ENCODE measurements at regions not wholly inside any gene's neighbourhood (a gene's known extent, or its start where the extent isn't known, plus 50 kb on each side); places are given as distances from the start of the nearest gene placed in this dataset.
"Not testable (repeated sequence)": the region's sequence is repeated elsewhere in the genome, so short reads cannot be mapped to it uniquely, and the experiment has no call there.

GRCh38 chr5:102617191-102618187, 118.7 kb upstream of the SLCO6A1 start:
- DNase-seq = no peak

- no peak for DNase-seq
Measured at GRCh38 chr5:102622262-102622661, 123.5 kb upstream of the SLCO6A1 start.

DNA sequence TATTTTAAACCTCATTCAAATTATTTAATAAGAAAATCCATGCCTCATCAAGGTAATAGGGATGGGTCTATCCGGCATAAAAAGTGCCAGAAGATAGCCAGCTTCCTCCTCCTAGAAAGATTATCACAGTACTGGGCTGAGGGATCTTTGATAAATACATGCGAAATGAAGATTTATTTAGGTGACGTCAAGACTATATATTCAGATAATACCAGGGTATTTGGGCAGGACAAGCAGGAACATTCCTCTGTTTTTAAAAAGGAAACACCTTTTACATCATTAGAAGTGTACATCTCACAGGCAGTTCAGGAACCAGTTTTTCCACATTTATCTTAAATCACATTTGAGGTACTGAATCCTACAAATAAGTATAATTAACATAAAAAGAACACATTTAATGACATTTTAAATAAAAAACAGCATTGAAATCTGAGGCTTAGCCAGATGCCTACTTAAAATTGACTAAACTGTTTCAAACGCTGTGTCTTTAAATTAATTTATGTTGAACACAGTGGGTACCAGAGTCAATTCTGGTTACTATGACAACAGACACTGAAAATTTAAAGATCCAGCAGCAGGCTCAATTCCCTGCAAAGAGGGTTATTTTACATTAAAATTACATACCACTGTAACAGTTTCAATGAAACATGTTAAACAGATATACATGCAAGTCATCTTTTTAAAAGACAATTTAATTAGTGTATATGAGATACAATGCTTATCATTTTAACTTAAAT, 124.7 kb upstream of the SLCO6A1 start:
- no peak for DNase-seq

GRCh38 chr5:102624405-102624804, 125.6 kb upstream of the SLCO6A1 start:
- DNase-seq = no peak

DNA sequence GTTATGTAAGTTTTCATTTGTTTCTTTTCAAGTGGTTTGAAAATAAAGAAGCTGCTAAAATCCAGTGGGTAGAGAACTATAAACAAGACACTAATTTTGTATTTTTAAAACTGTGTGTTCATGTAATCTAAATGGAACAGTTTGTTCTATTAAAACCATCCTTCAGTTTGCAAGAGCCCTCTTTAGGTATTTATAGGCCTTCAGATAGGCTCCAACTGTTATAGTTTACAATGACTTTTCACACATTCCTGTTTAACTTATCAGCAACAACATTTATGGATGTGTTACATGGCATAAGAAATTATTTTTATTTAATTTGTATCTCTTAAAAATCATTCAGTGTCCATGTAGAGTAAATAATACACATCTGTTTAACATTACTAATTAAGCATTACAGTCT, 126.7 kb upstream of the SLCO6A1 start:
- DNase-seq = no peak

DNA sequence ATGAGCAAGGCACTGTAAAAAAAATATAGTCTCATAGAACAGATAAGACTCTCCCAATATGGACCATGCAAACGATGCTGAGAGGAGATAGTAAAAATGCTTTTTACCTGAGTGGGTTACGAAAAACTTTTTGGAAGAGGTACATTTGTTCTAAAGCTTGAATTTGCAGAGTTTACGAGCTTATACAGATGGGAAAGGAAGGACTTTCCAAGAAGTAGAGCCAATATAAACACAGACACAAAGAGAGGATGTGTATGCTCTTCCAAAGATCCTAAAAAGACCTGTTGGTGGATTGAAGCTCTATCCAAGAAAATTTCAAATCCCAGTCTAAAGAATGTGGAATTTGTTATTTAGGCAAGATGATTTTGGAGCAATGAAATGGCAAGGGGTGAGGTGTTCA, 127.1 kb upstream of the SLCO6A1 start:
- DNase-seq = no peak

GRCh38 chr5:102627315-102627714, 127.8 kb upstream of the PAM start:
- no peak for DNase-seq

DNA sequence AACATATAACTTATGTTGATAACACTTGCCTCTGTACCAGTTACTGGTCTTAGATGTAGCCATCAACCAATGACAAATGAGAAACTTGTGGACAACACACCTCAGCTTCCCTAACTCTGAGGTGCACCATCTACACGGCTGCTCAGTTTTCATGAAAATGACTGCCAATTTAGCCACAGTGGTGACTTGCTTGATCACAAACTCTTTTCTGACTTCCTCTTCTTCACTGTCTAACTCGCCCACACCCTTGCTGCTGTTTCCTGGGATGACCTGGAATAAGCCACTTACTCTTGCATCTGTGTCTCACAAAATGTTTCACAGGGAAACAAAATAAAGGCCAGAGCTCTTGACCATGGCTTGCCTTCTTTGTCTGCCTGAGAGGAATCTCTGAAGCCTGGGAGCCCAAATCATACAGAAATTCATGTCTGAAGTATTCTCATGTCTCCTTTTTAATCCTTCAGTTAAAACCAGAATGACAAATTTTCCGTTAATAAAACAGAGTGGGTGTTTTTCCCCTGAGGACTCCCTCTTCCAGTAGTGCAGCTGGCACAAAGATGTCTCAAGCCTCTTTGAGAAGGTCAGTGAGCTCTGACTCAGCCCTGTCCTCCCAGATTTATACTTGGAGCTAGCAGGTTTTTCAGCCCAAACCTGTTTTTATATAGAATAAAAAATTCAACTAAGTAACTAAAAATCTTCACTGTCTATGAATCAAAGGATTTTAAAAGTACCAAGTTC, 126.5 kb upstream of the PAM start:
- DNase-seq = no peak

DNA sequence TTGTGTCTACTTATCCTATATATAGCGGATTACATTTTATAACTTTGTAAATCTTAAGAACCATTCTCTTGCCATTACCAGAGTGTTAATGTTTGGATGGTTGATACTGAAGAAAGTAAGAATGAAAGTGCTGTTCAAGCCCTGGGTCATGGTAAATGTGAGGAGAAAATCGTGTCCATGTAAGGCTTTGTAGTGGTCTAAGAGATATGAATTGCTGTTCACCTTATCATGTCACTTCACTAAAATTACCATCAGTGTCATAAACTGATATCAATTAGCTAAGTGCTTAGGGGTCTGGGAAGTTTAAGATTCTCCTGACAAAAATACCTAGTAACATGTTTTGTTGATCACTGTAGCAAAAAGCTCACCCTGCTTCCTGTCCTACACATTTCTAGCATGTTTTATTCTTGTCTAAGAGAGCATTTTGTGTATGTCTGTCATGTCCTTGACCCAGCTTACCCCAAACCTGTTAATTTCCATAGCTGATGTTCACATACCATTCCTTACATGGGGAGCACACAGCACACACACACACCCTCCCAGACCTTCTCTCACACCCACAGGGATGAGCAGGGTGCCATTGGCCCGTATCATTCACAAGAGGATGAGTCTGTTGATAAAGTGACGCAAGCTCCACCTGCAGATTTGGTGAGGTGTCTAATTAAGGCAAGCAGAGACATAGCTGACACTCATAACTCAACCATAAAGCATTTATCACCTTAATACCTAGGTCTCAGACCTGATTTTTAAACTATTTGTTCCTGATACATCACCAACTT, 125.1 kb upstream of the PAM start:
- DNase-seq = no peak

- not testable (repeated sequence) for DNase-seq
Measured at GRCh38 chr5:102635399-102635798, 119.7 kb upstream of the PAM start.

DNA sequence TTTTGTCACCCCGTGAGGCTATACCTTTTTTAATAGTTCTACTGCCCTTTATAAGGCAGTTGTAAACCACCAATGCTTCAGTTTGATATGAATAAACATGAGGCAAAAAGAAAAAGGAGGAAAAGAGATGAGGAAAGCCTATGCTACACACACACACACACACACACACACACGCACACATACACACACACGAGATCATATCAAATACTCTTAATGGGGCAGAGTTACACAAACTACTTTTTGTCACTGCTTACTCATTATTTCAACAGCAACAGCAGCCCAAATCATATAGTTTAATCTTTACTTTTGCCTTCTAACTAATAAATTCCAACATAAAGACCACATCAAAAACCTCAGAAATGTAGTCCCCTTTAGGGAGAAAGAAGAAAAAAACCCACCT, 116.8 kb upstream of the PAM start:
- DNase-seq = no peak

DNA sequence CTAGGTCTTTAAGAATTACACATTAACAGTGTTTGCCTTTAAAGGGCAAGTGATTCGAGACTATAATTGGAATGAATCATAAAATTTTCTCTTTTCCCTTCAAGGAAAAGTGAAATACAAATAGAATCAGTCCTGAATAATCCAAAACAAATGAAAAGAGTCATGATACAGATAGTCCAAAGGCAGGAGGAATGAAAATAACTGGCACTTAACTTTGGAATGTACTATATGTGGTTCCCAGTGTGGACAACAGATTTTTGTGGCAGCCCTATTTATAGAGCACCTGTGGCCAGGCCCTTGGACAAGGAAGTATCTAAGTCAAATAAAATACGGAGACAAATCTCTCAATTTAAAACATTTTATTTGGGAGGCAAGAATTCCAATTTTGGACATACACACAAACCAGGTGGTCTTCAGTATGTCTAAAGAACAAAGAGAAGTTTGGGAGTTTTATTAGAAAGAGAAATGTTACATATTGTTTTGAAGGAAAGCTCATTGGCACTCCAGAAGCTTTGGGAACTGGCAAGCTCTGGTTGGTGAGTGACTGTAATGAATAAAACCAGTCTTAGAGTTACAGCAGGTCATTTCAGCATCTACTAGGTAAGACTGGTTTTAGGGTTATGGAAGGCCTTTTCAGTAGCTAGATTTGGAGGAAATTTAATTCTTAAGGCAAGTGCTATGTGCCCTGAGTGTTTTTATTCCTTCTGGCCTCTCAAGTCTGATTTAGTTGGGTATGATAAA, 116.0 kb upstream of the PAM start:
- peak; percentile 26 for DNase-seq

DNA sequence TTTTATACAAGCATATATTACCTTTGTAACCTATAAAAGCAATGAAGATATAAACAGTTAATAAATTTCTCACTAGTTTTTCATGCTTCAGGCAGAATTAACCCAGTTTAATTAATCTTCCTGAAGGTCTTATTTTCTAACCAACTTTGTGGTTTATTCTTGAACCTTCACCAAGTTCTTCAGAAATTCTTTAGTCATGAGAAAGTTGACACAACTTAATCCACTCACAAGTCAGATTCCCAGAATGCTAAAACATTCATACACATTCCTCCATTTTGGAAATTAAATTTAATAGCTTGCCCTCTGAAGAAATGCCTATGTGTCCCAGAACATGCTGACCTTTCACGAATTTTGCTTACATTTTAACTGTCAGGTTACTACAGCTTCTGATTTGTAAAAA, 105.4 kb upstream of the PAM start:
- no peak for DNase-seq

- no peak for DNase-seq
Measured at GRCh38 chr5:102651466-102651865, 103.6 kb upstream of the PAM start.

GRCh38 chr5:102654559-102655349, 100.4 kb upstream of the PAM start:
- DNase-seq = peak; percentile 72

- no peak for DNase-seq
Measured at GRCh38 chr5:102659151-102659550, 96.0 kb upstream of the PAM start.

DNA sequence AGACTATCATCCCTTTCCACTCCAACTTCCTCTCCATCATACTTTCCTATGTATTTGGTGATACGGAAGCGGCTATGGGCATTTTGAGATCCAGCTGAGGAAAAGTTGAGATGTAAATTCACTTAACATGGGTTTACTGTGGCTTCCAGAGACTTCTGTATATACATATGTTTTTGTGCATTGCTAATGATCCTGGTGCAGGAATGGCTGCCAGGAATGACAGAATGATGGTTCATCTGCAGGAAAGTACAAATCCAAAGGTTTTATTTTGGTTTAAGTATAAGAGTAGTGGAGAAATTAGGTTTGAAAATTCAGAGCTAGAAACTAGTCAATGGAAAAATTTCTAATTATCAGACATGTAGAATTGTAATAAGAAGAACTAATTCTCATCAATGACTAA, 95.0 kb upstream of the PAM start:
- DNase-seq = no peak

GRCh38 chr5:102663749-102664530, 91.2 kb upstream of the PAM start:
- DNase-seq = peak; percentile 76

DNA sequence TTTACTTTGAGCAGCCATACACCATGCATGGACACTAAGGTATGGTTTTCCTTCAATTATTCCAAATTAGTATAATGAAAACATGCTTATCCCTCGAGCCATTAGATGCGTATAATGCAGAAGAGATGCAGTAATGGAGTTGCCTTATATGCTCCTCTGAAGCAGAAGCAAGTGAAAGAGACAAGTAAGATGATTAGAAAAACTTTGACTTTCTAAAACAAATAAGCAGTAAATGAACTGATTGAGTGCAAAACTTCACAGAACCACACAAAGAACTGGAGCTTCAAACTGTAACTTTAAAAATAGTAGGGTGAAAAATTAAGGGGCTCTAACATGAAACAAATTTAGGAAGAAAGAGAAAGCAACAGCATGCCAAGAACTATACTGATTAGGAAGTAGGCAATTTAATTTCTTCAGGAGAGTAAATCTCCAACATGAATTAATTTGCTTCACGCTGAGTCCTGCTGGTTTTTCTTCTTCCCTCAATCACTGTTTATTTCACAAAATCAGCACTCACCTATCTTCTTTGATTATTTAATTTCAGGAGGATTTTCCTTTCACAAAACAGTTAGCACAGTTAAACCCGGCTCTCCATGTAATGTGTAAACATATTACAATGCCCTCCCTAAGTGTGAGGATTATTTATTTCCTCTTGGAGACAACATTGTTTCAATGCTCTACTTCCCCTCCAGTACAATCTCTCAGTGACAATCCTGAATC, 90.3 kb upstream of the PAM start:
- peak; percentile 55 for DNase-seq

Data from NCI-H2029 treated with DMSO at 0.1 percent for 48 hours (cell line).